Suprapubic skin (tissue), 4 donors: ENCODE measurements at regions not wholly inside any gene's neighbourhood (a gene's known extent, or its start where the extent isn't known, plus 50 kb on each side); places are given as distances from the start of the nearest gene placed in this dataset.

Experiments used
- DNase-seq, 2 donors: peaks; one replicate each; pipeline ENCODE4 v3.0.0-alpha.2; 2019; ENCODE audit warnings: low spot score in 2 of 2
- H3K27ac ChIP-seq: fragments of 200-600 bp; sonication (generic); one replicate; pipeline ENCODE4 v1.5.1; 2019
- H3K27me3 ChIP-seq: fragments of 200-600 bp; sonication (generic); one replicate; pipeline ENCODE4 v1.5.1; 2019
- H3K36me3 ChIP-seq: fragments of 200-600 bp; sonication (generic); one replicate; pipeline ENCODE4 v1.5.1; 2019
- H3K4me1 ChIP-seq: fragments of 200-600 bp; sonication (generic); one replicate; pipeline ENCODE4 v1.5.1; 2019
- H3K4me3 ChIP-seq: fragments of 200-600 bp; sonication (generic); one replicate; pipeline ENCODE4 v1.5.1; 2019; ENCODE audit warnings: mild to moderate bottlenecking
- H3K9me3 ChIP-seq: fragments of 200-600 bp; sonication (generic); one replicate; pipeline ENCODE4 v1.5.1; 2019
- CTCF ChIP-seq, 2 donors: fragments of 200-600 bp in 1 of 2; fragments of 450-650 bp in 1 of 2; sonication (generic) in 1 of 2; IDR thresholded peaks; one replicate each; pipeline ENCODE4 v1.5.1; 2016 to 2019; ENCODE audit warnings: antibody characterized with exemption in 2 of 2, mild to moderate bottlenecking in 1 of 2, moderate library complexity in 1 of 2
- EP300 ChIP-seq: sonication (generic); formaldehyde crosslinking; IDR thresholded peaks from one replicate; pipeline ENCODE4 v1.6.1; 2017; ENCODE audit warnings: antibody characterized with exemption
- POLR2A ChIP-seq, 2 donors: fragments of 450-650 bp; IDR thresholded peaks; one replicate each; pipeline ENCODE4 v1.6.1; 2017; ENCODE audit warnings: antibody characterized with exemption in 2 of 2, mild to moderate bottlenecking in 2 of 2, moderate library complexity in 2 of 2
- POLR2AphosphoS5 ChIP-seq, 3 donors: sonication (generic); formaldehyde crosslinking; IDR thresholded peaks; one replicate each; pipeline ENCODE4 v1.6.1; 2017; ENCODE audit warnings: antibody characterized with exemption in 3 of 3
- WGBS: methylation state at CpG from one replicate; pipeline ENCODE4 v1.1.5; 2018; 5-methylcytosine and 5-hydroxymethylcytosine counted together

- Histone ChIP-seq H3K4me1 (peaks cover 6% of the 10 kb centered on the region), H3K36me3 (no peaks in the 10 kb centered on the region), H3K27ac (no peak overlapping the region), H3K4me3 (no peak overlapping the region), H3K9me3 (no peaks in the 10 kb centered on the region), H3K27me3 (no peaks in the 10 kb centered on the region)
- DNase-seq = no peak
- TF ChIP-seq POLR2A (IDR thresholded peaks at IDR 0.05) = no peak
- TF ChIP-seq CTCF (IDR thresholded peaks at IDR 0.05) = no peak
- no peak for TF ChIP-seq EP300
- TF ChIP-seq POLR2AphosphoS5 (IDR thresholded peaks at IDR 0.05) = no peak
- 74% methylated on average over 15 of the region's 18 CpGs for WGBS
These were observed 141.1 kb downstream of the CEP57L1 start for GRCh38 chr6:109236115-109237076.

GRCh38 chr6:109235481-109236038 lies 140.3 kb downstream of the CEP57L1 start:
- peaks cover 2% of the 10 kb centered on the region for H3K4me1 ChIP-seq
- 89% methylated on average over 3 of the region's 3 CpGs for WGBS
- H3K4me3 ChIP-seq = no peak overlapping the region
- no peaks in the 10 kb centered on the region for H3K9me3 ChIP-seq
- no peak for DNase-seq
- no peaks in the 10 kb centered on the region for H3K27me3 ChIP-seq
- H3K36me3 ChIP-seq = no peaks in the 10 kb centered on the region
- no peak overlapping the region for H3K27ac ChIP-seq
- TF ChIP-seq EP300 (no peak), POLR2A (IDR thresholded peaks at IDR 0.05) (no peak), CTCF (IDR thresholded peaks at IDR 0.05) (no peak), POLR2AphosphoS5 (IDR thresholded peaks at IDR 0.05) (no peak)

GRCh38 chr6:109230453-109230852 lies 135.1 kb downstream of the CEP57L1 start:
- no peaks in the 10 kb centered on the region for H3K9me3 ChIP-seq
- H3K36me3 ChIP-seq = no peaks in the 10 kb centered on the region
- no peak for TF ChIP-seq POLR2A (IDR thresholded peaks at IDR 0.05)
- TF ChIP-seq CTCF (IDR thresholded peaks at IDR 0.05) = no peak
- no peak for TF ChIP-seq POLR2AphosphoS5 (IDR thresholded peaks at IDR 0.05)
- TF ChIP-seq EP300 = no peak
- no peaks in the 10 kb centered on the region for H3K4me1 ChIP-seq
- H3K27ac ChIP-seq = no peak overlapping the region
- no peaks in the 10 kb centered on the region for H3K27me3 ChIP-seq
- DNase-seq = no peak
- 96% methylated on average over 7 of the region's 7 CpGs for WGBS
- H3K4me3 ChIP-seq = no peak overlapping the region

- H3K27me3 ChIP-seq = no peaks in the 10 kb centered on the region
- DNase-seq = no peak
- H3K36me3 ChIP-seq = no peaks in the 10 kb centered on the region
- H3K9me3 ChIP-seq = no peaks in the 10 kb centered on the region
- no peak overlapping the region for H3K27ac ChIP-seq
- H3K4me1 ChIP-seq = no peaks in the 10 kb centered on the region
- no peak overlapping the region for H3K4me3 ChIP-seq
- WGBS = 78% methylated on average over 4 of the region's 4 CpGs
- TF ChIP-seq POLR2A (IDR thresholded peaks at IDR 0.05) (no peak), EP300 (no peak), CTCF (IDR thresholded peaks at IDR 0.05) (no peak), POLR2AphosphoS5 (IDR thresholded peaks at IDR 0.05) (no peak)
These were observed 134.2 kb downstream of the CEP57L1 start for GRCh38 chr6:109229536-109229935.

DNA sequence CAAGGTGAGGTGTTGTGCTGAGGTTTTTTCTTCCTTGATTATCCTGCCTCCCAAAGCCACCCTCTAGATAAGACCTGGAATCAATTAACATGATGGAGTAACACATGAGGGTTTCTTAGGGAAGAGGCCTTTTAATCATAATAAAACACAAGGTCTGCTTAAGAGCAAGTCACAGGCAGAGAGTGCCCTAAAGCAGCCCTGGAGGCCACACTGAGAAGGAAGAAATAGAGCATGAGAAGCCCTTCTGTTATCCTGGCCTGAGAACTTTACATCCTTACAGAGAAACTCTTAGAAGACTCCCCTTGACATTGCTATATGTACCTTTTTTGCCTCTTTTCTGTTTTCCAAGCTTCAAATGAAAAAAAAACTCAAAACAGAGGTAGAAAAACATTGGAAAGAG lies 132.3 kb downstream of the CEP57L1 start:
- Histone ChIP-seq H3K4me3 (no peak overlapping the region), H3K27me3 (no peaks in the 10 kb centered on the region), H3K4me1 (no peaks in the 10 kb centered on the region), H3K36me3 (no peaks in the 10 kb centered on the region), H3K9me3 (no peaks in the 10 kb centered on the region), H3K27ac (no peak overlapping the region)
- DNase-seq = no peak
- no peak for TF ChIP-seq POLR2AphosphoS5 (IDR thresholded peaks at IDR 0.05)
- TF ChIP-seq CTCF (IDR thresholded peaks at IDR 0.05) = no peak
